H1 (cell line): ENCODE measurements at regions not wholly inside any gene's neighbourhood (a gene's known extent, or its start where the extent isn't known, plus 50 kb on each side); places are given as distances from the start of the nearest gene placed in this dataset.

Source experiments
- CTCF ChIA-PET: fragments of 300-600 bp; sonication (Branson Sonifier 250); formaldehyde crosslinking; loops from one replicate; lab custom pipeline; 2021; ENCODE audit not compliant: partially characterized antibody; lab: Charles Lee
- POLR2A ChIA-PET: fragments of 300-600 bp; sonication (Branson Sonifier 250); formaldehyde crosslinking; loops from one replicate; lab custom pipeline; 2021; ENCODE audit warnings: inconsistent platforms; ENCODE audit not compliant: partially characterized antibody; lab: Charles Lee
- DNase-seq, 2 experiments: peaks; one replicate each; pipeline versions ENCODE4 v3.0.0 to v3.0.0-alpha.2; 2010 to 2022; ENCODE audit warnings: low spot score in 2 of 2, low read depth in 1 of 2, mixed read lengths in 1 of 2
- FAIRE-seq: peaks from 2 replicates; lab custom pipeline; 2011; peaks lifted over from hg19 to GRCh38; lab: Jason Lieb, UNC
- H2AFZ ChIP-seq: 2 replicates; pipeline ENCODE4 v1.8.1; 2012; ENCODE audit warnings: low read length, inconsistent platforms
- H2AK5ac ChIP-seq: 2 replicates; pipeline ENCODE4 v1.6.1; 2013; ENCODE audit warnings: low read depth, low read length
- H2BK120ac ChIP-seq: replicated peaks from 2 replicates; pipeline ENCODE3; 2013; ENCODE audit warnings: low read depth, low read length, inconsistent platforms
- H2BK12ac ChIP-seq: 2 replicates; pipeline ENCODE4 v1.6.1; 2013; ENCODE audit warnings: low read depth, low read length
- H2BK15ac ChIP-seq: 2 replicates; pipeline ENCODE4 v1.6.1; 2013; ENCODE audit warnings: low read length
- H2BK20ac ChIP-seq: 2 replicates; pipeline ENCODE4 v1.6.1; 2013; ENCODE audit warnings: low read length
- H2BK5ac ChIP-seq: 2 replicates; pipeline ENCODE4 v1.6.1; 2013; ENCODE audit warnings: low read depth, low read length
- H3K14ac ChIP-seq: 2 replicates; pipeline ENCODE4 v1.6.1; 2013; ENCODE audit warnings: inconsistent platforms; ENCODE audit not compliant: insufficient read length
- H3K18ac ChIP-seq: 2 replicates; pipeline ENCODE4 v1.6.1; 2013; ENCODE audit warnings: low read length; ENCODE audit errors: extremely low read depth
- H3K23ac ChIP-seq: 2 replicates; pipeline ENCODE4 v1.6.1; 2013; ENCODE audit warnings: inconsistent platforms; ENCODE audit not compliant: insufficient read length
- H3K23me2 ChIP-seq: 2 replicates; pipeline ENCODE4 v1.6.1; 2013; ENCODE audit warnings: low read depth, low read length
- H3K27ac ChIP-seq: 2 replicates; pipeline ENCODE4 v1.6.1; 2011; ENCODE audit warnings: low read depth, low read length, inconsistent platforms
- H3K27me3 ChIP-seq, 4 experiments: replicated peaks in 1 of 4; 1 replicate in 1 of 4; 2 replicates in 3 of 4; pipeline versions ENCODE4 v1.6.1 to v1.8.1; 2011 to 2013; ENCODE audit warnings: low read length in 3 of 4, mild to moderate bottlenecking in 3 of 4, inconsistent platforms in 2 of 4, mixed read lengths in 2 of 4, moderate library complexity in 1 of 4; ENCODE audit not compliant: control insufficient read depth in 3 of 4, insufficient read depth in 3 of 4; ENCODE audit errors: extremely low read depth in 1 of 4
- H3K36me3 ChIP-seq, 4 experiments: 2 replicates each; pipeline versions ENCODE4 v1.6.1 to v1.8.1; 2011 to 2013; ENCODE audit warnings: mild to moderate bottlenecking in 4 of 4, low read length in 3 of 4, moderate library complexity in 2 of 4, control low read depth in 1 of 4, inconsistent platforms in 1 of 4; ENCODE audit not compliant: insufficient read depth in 4 of 4, control insufficient read depth in 2 of 4
- H3K4ac ChIP-seq: replicated peaks from 2 replicates; pipeline ENCODE3; 2013; ENCODE audit warnings: low read length, low read depth, mixed read lengths, inconsistent platforms; ENCODE audit not compliant: insufficient read length
- H3K4me1 ChIP-seq, 4 experiments: replicated peaks in 1 of 4; 1 replicate in 1 of 4; 2 replicates in 3 of 4; pipeline versions ENCODE4 v1.6.1 to v1.8.1; 2011 to 2013; ENCODE audit warnings: low read length in 3 of 4, inconsistent platforms in 2 of 4, mixed read lengths in 1 of 4; ENCODE audit not compliant: insufficient read depth in 4 of 4, control insufficient read depth in 3 of 4
- H3K4me2 ChIP-seq, 2 experiments: 2 replicates each; pipeline versions ENCODE4 v1.6.1 to v1.8.1; 2011 to 2013; ENCODE audit warnings: low read depth in 2 of 2, low read length in 2 of 2, control low read depth in 1 of 2, inconsistent platforms in 1 of 2, mild to moderate bottlenecking in 1 of 2; ENCODE audit not compliant: insufficient read depth in 1 of 2
- H3K4me3 ChIP-seq, 4 experiments: fragments of 200-600, 300-600 bp in 1 of 4; sonication (generic), shearing (Covaris generic), sonication (Bioruptor Twin) in 1 of 4; 2 replicates each; pipeline versions ENCODE4 v1.5.1 to v1.8.1; 2011 to 2016; ENCODE audit warnings: low read length in 4 of 4, low read depth in 3 of 4, control low read depth in 2 of 4, inconsistent platforms in 2 of 4, mild to moderate bottlenecking in 2 of 4, mixed read lengths in 1 of 4, moderate library complexity in 1 of 4; ENCODE audit not compliant: insufficient read depth in 2 of 4; ENCODE audit errors: extremely low read depth in 1 of 4
- H3K56ac ChIP-seq: replicated peaks from 2 replicates; pipeline ENCODE3; 2013; ENCODE audit warnings: low read depth, mild to moderate bottlenecking, mixed read lengths, low read length, inconsistent platforms; ENCODE audit not compliant: insufficient read length
- H3K79me1 ChIP-seq: 2 replicates; pipeline ENCODE4 v1.6.1; 2013; ENCODE audit warnings: low read depth, low read length, control low read depth
- H3K79me2 ChIP-seq, 2 experiments: 2 replicates each; pipeline versions ENCODE4 v1.6.1 to v1.8.1; 2012 to 2013; ENCODE audit warnings: low read length in 2 of 2, mild to moderate bottlenecking in 2 of 2, inconsistent platforms in 1 of 2; ENCODE audit not compliant: insufficient read depth in 2 of 2, control insufficient read depth in 1 of 2
- H3K9ac ChIP-seq, 4 experiments: replicated peaks in 1 of 4; 1 replicate in 1 of 4; 2 replicates in 3 of 4; pipeline versions ENCODE4 v1.6.1 to v1.8.1; 2011 to 2013; ENCODE audit warnings: low read depth in 3 of 4, low read length in 3 of 4, control low read depth in 2 of 4, mild to moderate bottlenecking in 2 of 4, moderate library complexity in 2 of 4, inconsistent platforms in 1 of 4; ENCODE audit errors: extremely low read depth in 1 of 4
- H3K9me3 ChIP-seq, 2 experiments: 2 replicates each; pipeline versions ENCODE4 v1.6.1 to v1.8.1; 2012 to 2013; ENCODE audit warnings: mild to moderate bottlenecking in 2 of 2, moderate library complexity in 2 of 2, control low read depth in 1 of 2, inconsistent platforms in 1 of 2, low read depth in 1 of 2, low read length in 1 of 2, mixed read lengths in 1 of 2; ENCODE audit not compliant: insufficient read depth in 2 of 2
- H4K20me1 ChIP-seq, 2 experiments: replicated peaks in 1 of 2; 2 replicates each; pipeline versions ENCODE3 to v1.8.1; 2011 to 2013; ENCODE audit warnings: inconsistent platforms in 2 of 2, low read length in 2 of 2, mild to moderate bottlenecking in 1 of 2; ENCODE audit not compliant: insufficient read depth in 2 of 2, control insufficient read depth in 1 of 2
- H4K5ac ChIP-seq: 2 replicates; pipeline ENCODE4 v1.6.1; 2013; ENCODE audit warnings: low read length, low read depth, mixed read lengths, inconsistent platforms; ENCODE audit not compliant: insufficient read length
- H4K8ac ChIP-seq: 2 replicates; pipeline ENCODE4 v1.8.0; 2013; ENCODE audit warnings: mild to moderate bottlenecking, moderate library complexity, low read length, inconsistent platforms; ENCODE audit not compliant: insufficient read depth; ENCODE audit errors: extremely low read depth
- H4K91ac ChIP-seq: replicated peaks from 2 replicates; pipeline ENCODE3; 2013; ENCODE audit warnings: low read length, mixed read lengths, inconsistent platforms; ENCODE audit not compliant: insufficient read length
- BACH1 ChIP-seq: IDR thresholded peaks from 2 replicates; pipeline ENCODE4 v1.6.1; 2012; ENCODE audit warnings: low read length, improper control_type of control experiment
- CHD1 ChIP-seq: IDR thresholded peaks from 2 replicates; pipeline ENCODE4 v1.6.1; 2012; ENCODE audit warnings: low read depth, low read length, improper control_type of control experiment
- GTF2F1 ChIP-seq: IDR thresholded peaks from 2 replicates; pipeline ENCODE4 v1.6.1; 2012; ENCODE audit warnings: low read depth, low read length, improper control_type of control experiment, borderline replicate concordance
- KDM4A ChIP-seq: IDR thresholded peaks from one replicate; pipeline ENCODE4 v1.7.1; 2012; ENCODE audit warnings: low read depth, mild to moderate bottlenecking, moderate library complexity, low read length, inconsistent platforms; ENCODE audit not compliant: severe bottlenecking
- NRF1 ChIP-seq: IDR thresholded peaks from 2 replicates; pipeline ENCODE4 v1.6.1; 2011; ENCODE audit warnings: mild to moderate bottlenecking, low read depth, low read length, improper control_type of control experiment
- RAD21 ChIP-seq, 2 experiments: IDR thresholded peaks in 1 of 2; conservative IDR thresholded peaks in 1 of 2; 2 replicates each; pipeline ENCODE4 v1.6.1; 2011; ENCODE audit warnings: low read depth in 2 of 2, low read length in 2 of 2, improper control_type of control experiment in 1 of 2, inconsistent platforms in 1 of 2, mild to moderate bottlenecking in 1 of 2, moderate library complexity in 1 of 2
- SAP30 ChIP-seq: fragments of 300-600 bp; sonication (generic); IDR thresholded peaks from 2 replicates; pipeline ENCODE4 v1.7.1; 2012; ENCODE audit warnings: low read length, moderate library complexity, mild to moderate bottlenecking, inconsistent platforms; ENCODE audit not compliant: insufficient read depth, insufficient replicate concordance
- SIRT6 ChIP-seq: IDR thresholded peaks from one replicate; pipeline ENCODE4 v1.7.1; 2012; ENCODE audit warnings: low read length, inconsistent platforms
- SRF ChIP-seq: IDR thresholded peaks from 2 replicates; pipeline ENCODE4 v1.6.1; 2011; ENCODE audit warnings: mild to moderate bottlenecking, low read depth, low read length, moderate library complexity
- WGBS, 2 experiments: shearing (Covaris generic) in 1 of 2; methylation state at CpG; one replicate each; pipeline versions ENCODE4 v1.1.6 to v1.1.7; 2013 to 2015; ENCODE audit warnings: low lambda C conversion rate in 2 of 2, mixed read lengths in 2 of 2, inconsistent platforms in 1 of 2, low coverage in 1 of 2, missing lambda C conversion rate in 1 of 2; ENCODE audit not compliant: insufficient replicate concordance in 2 of 2, insufficient coverage in 1 of 2, insufficient read length in 1 of 2; ENCODE audit errors: extremely low coverage in 1 of 2, missing lambda C conversion rate in 1 of 2; 5-methylcytosine and 5-hydroxymethylcytosine counted together
- TF ChIP-seq, protein P1 (sequence below): IDR thresholded peaks from 2 replicates; pipeline ENCODE4 v1.6.1; 2012; ENCODE audit warnings: inconsistent platforms

DNA sequence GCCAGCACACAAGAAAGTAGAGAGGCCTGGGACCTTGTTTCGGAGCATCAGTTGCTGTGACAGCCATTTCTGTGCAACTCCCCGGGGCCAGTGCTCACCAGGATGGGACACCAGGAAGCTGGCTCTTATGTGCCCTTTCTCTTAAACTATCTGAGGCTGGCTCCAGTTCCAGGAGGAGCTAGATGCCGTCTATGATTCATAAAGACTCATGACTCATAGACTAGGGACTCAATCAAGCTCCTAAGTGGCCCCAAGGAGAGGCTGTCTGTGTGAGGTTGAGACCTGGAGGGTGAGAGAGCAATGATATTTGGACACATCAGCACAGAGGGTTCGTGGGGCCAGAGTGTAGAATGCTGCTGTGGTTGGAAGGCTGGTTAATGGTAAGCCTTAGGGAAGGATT is 580.1 kb downstream of the CCSER2 start:
- Histone ChIP-seq H2BK20ac (no peak overlapping the region), H3K14ac (no peak overlapping the region), H2BK15ac (no peak overlapping the region), H3K4me2 (no peak overlapping the region), H3K27me3 (no peaks in the 10 kb centered on the region), H3K9me3 (no peaks in the 10 kb centered on the region), H3K36me3 (no peaks in the 10 kb centered on the region), H2BK5ac (no peak overlapping the region), H3K79me1 (no peaks in the 10 kb centered on the region), H4K91ac (no peak overlapping the region), H2AFZ (no peak overlapping the region), H4K20me1 (no peaks in the 10 kb centered on the region), H3K23ac (no peak overlapping the region), H3K4me1 (no peaks in the 10 kb centered on the region), H3K18ac (no peak overlapping the region), H3K9ac (no peak overlapping the region), H2BK12ac (no peak overlapping the region), H2AK5ac (no peak overlapping the region), H4K8ac (no peak overlapping the region), H3K27ac (no peak overlapping the region), H4K5ac (no peak overlapping the region), H3K4ac (no peak overlapping the region), H3K23me2 (no peaks in the 10 kb centered on the region), H3K56ac (no peak overlapping the region), H2BK120ac (no peak overlapping the region), H3K4me3 (no peak overlapping the region), H3K79me2 (no peaks in the 10 kb centered on the region)
- WGBS, 2 experiments = 84% methylated on average over 4 of the region's 4 CpGs; no CpG with 5 or more reads in 1 of the 2 experiments
- POLR2A ChIA-PET = no interaction called here
- TF ChIP-seq RAD21 (IDR thresholded peaks at IDR 0.05 in 1 of 2, conservative IDR thresholded peaks at IDR 0.05 in 1 of 2; ENCODE audit: low read depth in 2 of 2, low read length in 2 of 2) = no peak
- TF ChIP-seq CHD1 = no peak
- no peak for TF ChIP-seq NRF1
- TF ChIP-seq KDM4A = no peak
- no peak for TF ChIP-seq BACH1
- no peak for TF ChIP-seq SRF
- no peak for TF ChIP-seq GTF2F1
- no peak for TF ChIP-seq SIRT6
- TF ChIP-seq SAP30 = no peak
- TF ChIP-seq, protein P1, sequence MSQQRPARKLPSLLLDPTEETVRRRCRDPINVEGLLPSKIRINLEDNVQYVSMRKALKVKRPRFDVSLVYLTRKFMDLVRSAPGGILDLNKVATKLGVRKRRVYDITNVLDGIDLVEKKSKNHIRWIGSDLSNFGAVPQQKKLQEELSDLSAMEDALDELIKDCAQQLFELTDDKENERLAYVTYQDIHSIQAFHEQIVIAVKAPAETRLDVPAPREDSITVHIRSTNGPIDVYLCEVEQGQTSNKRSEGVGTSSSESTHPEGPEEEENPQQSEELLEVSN = no peak
- no peak for FAIRE-seq
- CTCF ChIA-PET = interaction anchor here (0.9 to 3.3 kb wide), 3 partner anchors 13 to 32 kb away, joined by 3 to 11 read pairs (median 3); no protein-coding TSS in a partner anchor
- DNase-seq = no peak
